GM12872 (cell line): ENCODE measurements at regions not wholly inside any gene's neighbourhood (a gene's known extent, or its start where the extent isn't known, plus 50 kb on each side); places are given as distances from the start of the nearest gene placed in this dataset.

Experiments
- TF ChIP-seq, protein P1 (sequence below): IDR thresholded peaks from 3 replicates; pipeline ENCODE4 v1.5.1; 2011; ENCODE audit warnings: low read depth, mild to moderate bottlenecking, low read length, moderate library complexity; ENCODE audit not compliant: insufficient read depth

DNA sequence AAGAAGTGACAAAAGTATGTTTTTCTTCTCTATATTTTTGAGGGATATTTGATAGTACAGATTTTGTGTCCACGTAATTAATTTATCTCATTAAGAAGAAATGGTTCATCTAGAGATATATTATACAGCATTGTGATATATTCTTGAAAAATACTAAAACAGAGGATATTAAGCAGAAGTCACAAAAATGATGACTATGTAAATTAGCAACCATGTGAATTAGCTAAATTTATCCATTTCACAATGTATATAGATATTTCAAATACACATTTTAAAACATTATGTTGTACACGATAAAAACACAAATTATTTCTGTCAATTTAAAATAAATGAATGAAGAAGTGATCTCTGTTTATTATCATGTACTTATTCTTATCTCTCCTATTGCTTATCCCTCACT, 989.5 kb downstream of the TUSC7 start:
- TF ChIP-seq, protein P1, sequence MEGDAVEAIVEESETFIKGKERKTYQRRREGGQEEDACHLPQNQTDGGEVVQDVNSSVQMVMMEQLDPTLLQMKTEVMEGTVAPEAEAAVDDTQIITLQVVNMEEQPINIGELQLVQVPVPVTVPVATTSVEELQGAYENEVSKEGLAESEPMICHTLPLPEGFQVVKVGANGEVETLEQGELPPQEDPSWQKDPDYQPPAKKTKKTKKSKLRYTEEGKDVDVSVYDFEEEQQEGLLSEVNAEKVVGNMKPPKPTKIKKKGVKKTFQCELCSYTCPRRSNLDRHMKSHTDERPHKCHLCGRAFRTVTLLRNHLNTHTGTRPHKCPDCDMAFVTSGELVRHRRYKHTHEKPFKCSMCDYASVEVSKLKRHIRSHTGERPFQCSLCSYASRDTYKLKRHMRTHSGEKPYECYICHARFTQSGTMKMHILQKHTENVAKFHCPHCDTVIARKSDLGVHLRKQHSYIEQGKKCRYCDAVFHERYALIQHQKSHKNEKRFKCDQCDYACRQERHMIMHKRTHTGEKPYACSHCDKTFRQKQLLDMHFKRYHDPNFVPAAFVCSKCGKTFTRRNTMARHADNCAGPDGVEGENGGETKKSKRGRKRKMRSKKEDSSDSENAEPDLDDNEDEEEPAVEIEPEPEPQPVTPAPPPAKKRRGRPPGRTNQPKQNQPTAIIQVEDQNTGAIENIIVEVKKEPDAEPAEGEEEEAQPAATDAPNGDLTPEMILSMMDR = no peak

DNA sequence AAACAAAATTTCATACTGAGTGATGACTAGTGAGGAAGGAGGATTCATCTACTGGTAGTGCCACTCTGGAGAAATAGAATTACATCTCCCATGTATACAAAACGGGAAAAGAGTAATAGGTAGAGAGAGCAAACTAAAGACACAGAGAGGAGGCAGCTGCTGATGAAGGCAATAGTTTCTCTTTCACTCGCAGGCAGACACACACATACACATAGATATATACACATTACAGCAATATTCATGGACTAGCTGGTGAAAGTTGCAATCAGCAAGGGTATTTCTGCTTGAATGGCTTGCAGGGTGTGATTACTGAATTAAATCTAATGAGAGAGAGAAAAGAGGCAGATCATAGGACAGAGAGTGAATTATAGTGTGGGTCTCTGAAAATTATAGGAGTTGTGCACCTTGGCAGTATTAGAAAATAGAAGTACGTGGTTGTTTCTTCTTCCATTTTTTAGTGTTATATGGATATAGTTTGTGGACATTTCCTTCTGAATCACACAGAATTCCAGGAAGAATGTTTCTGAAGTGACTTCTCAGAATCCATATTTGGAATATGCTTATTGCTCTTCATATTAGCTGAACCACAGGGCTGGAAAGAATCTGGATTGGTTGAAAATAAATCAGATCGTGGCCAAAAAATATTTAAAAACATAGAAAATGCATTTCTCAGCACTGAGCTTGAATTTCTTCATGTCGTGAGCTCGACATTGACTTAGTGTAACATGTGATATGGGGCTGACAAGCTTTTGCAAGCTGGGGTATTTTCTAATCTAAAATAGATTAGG, 991.2 kb downstream of the TUSC7 start:
- TF ChIP-seq, protein P1 = no peak

DNA sequence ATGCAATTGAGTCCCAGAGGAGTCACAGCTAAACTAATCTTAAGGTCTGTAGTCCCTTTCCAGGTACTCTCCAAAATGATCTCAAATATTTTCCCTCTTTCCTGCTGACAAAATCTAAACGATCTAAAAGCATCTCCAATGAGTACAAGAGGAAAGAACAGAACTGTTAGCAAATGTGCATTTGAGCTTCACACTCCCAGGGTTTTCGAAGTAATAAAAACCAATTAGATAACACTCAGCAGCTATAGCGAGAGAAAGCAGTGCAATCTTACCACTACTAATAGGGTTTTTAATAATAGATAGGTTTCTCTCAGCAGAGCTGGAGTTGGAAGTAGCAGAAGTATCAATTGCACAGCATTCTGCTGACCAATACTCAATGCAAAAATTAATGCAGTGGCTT, 995.4 kb downstream of the TUSC7 start:
- TF ChIP-seq, protein P1 = no peak

DNA sequence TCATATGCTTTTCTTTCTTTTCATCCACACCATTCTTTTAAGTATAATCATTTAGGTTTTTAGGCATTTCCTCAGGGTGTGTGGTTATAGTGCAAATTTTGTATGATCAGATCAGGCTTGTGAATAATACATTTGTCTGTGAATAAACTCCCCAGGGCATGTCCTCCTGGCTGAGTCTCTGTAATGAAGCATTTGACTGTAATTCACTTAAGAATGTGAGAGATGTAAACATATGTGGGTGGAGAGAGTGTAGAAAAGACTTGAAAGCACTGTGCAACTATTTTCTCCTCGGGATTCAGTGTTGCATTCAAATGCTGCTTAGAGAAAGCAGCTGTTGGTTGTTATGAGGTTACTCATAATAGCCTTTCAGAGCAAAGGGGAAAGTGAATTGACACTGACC, 996.5 kb downstream of the TUSC7 start:
- TF ChIP-seq, protein P1 = no peak

DNA sequence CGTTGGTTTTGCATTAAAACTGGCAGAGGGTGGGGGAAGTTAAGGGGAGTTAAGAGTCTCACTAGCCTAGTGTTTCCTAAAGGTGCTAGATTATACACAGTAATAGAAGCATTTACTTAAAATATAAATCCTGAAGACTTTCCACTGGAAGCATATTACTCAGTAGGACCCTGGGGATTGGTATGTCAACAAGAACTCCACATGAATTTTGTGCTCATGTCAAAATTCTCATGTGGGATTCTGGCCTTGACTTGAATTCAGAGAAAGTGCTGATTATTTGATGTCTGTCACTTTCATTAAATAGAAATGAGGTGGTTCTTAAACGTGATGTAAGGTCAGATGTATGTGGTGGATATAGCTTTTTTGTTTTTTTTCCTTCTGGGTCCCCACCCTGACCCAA, 997.2 kb downstream of the TUSC7 start:
- TF ChIP-seq, protein P1 = no peak

DNA sequence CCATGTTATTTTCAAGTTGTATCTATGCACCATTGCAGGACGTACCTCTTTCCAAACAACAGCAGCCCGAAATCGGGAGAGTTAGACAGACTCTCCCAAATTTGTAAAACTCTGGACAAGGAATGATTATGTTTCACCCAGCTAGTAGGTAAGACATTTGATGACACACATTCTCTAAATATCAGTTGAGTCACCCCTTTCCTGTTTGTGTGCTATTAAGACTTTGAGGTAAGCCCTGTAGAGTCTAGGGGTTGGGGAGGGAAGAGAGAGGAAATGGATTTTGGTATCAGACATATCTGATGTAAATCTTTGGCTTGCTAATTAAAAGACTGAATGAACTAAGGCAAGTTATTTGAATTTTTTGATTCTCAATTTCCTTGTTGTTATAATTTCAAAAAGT, 999.0 kb downstream of the TUSC7 start:
- TF ChIP-seq, protein P1 = no peak

DNA sequence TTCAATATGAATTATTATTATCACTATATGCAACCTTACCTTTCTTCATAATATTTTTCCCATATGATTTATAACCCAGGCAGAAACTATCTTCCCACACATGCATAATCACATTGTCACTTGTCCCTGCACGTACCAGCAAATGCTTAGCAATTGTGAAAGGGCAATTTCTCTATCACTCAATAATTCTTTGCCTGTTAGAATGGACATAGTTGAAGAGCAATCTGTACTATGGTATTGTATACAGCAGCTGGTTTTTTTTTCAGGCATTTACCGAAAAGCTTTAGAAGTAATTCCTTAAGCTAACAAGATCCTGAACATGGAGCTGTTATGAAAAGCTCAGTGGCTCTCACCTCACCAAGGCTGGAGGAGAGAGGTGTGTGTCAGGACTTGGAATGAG, 999.5 kb downstream of the TUSC7 start:
- TF ChIP-seq, protein P1 = no peak
